ENCODE measurements at regions not wholly inside any gene's neighbourhood (a gene's known extent, or its start where the extent isn't known, plus 50 kb on each side); places are given as distances from the start of the nearest gene placed in this dataset.
"Not testable (repeated sequence)": the region's sequence is repeated elsewhere in the genome, so short reads cannot be mapped to it uniquely, and the experiment has no call there.

- DNase-seq, result no peak
Measured at GRCh38 chr10:5268743-5269142, 72.1 kb downstream of the AKR1C4 start.

GRCh38 chr10:5269791-5270190 is 73.2 kb downstream of the AKR1C4 start:
- no peak for DNase-seq

GRCh38 chr10:5271526-5271925 is 74.9 kb downstream of the AKR1C4 start:
- no peak for DNase-seq

- no peak for DNase-seq
Measured at GRCh38 chr10:5272065-5272803, 75.6 kb downstream of the AKR1C4 start.

GRCh38 chr10:5274795-5275194 is 78.2 kb downstream of the AKR1C4 start:
- DNase-seq, result no peak

- no peak for DNase-seq
Measured at GRCh38 chr10:5281356-5281755, 83.4 kb upstream of the UCN3 start.

GRCh38 chr10:5282137-5282536 is 82.6 kb upstream of the UCN3 start:
- DNase-seq, result no peak

- DNase-seq, result peak; percentile 2
Measured at GRCh38 chr10:5283305-5284158, 81.2 kb upstream of the UCN3 start.

GRCh38 chr10:5284311-5285057 is 80.3 kb upstream of the UCN3 start:
- DNase-seq, result no peak

GRCh38 chr10:5285186-5285585 is 79.6 kb upstream of the UCN3 start:
- DNase-seq, result no peak

GRCh38 chr10:5288359-5288758 is 76.4 kb upstream of the UCN3 start:
- DNase-seq, result no peak

GRCh38 chr10:5289228-5289627 is 75.5 kb upstream of the UCN3 start:
- DNase-seq, result not testable (repeated sequence)

GRCh38 chr10:5291501-5292195 is 73.1 kb upstream of the UCN3 start:
- DNase-seq, result no peak

GRCh38 chr10:5292196-5292735 is 72.5 kb upstream of the UCN3 start:
- no peak for DNase-seq

GRCh38 chr10:5292970-5293369 is 71.8 kb upstream of the UCN3 start:
- DNase-seq, result not testable (repeated sequence)

GRCh38 chr10:5293691-5294550 is 70.8 kb upstream of the UCN3 start:
- peak; percentile 1 for DNase-seq

- no peak for DNase-seq
Measured at GRCh38 chr10:5297466-5297865, 67.3 kb upstream of the UCN3 start.

GRCh38 chr10:5297996-5298395 is 66.8 kb upstream of the UCN3 start:
- DNase-seq, result no peak

- DNase-seq, result no peak
Measured at GRCh38 chr10:5299950-5300349, 64.8 kb upstream of the UCN3 start.

GRCh38 chr10:5303504-5303903 is 61.3 kb upstream of the UCN3 start:
- DNase-seq, result no peak

- no peak for DNase-seq
Measured at GRCh38 chr10:5305374-5305773, 59.4 kb upstream of the UCN3 start.

GRCh38 chr10:5310914-5311313 is 53.9 kb upstream of the UCN3 start:
- no peak for DNase-seq

Measured in NCI-H1694 (cell line).